PC-9 (cell line): ENCODE measurements at regions not wholly inside any gene's neighbourhood (a gene's known extent, or its start where the extent isn't known, plus 50 kb on each side); places are given as distances from the start of the nearest gene placed in this dataset.

Source experiments
- BruUV-seq: library from RNA; stranded (reverse); fragments of 400-500 nt; replicated peaks from 2 replicates; lab custom pipeline; 2021; lab: Mats Ljungman, UMichigan
- CTCF ChIA-PET: fragments of 300-600 bp; sonication (Branson Sonifier 250); formaldehyde crosslinking; loops from one replicate; lab custom pipeline; 2022; ENCODE audit warnings: antibody characterized with exemption; lab: Charles Lee
- POLR2A ChIA-PET: fragments of 300-600 bp; sonication (Branson Sonifier 250); formaldehyde crosslinking; loops from one replicate; lab custom pipeline; 2022; ENCODE audit warnings: antibody characterized with exemption; ENCODE audit not compliant: unreplicated experiment; lab: Charles Lee
- DNase-seq, 2 experiments: peaks; one replicate each; pipeline versions ENCODE4 v3.0.0 to v3.0.0-alpha.2; 2015 to 2022; ENCODE audit warnings: mixed read lengths in 1 of 2
- H2AFZ ChIP-seq: fragments of 200-600 bp; sonication (generic); 2 replicates; pipeline ENCODE4 v1.8.1; 2017; ENCODE audit warnings: antibody characterized with exemption
- H3F3A ChIP-seq: fragments of 200-600 bp; sonication (generic); 2 replicates; pipeline ENCODE4 v1.8.1; 2017; ENCODE audit warnings: antibody characterized with exemption, mild to moderate bottlenecking, low read depth; ENCODE audit not compliant: insufficient read depth
- H3K27ac ChIP-seq: fragments of 200-600 bp; sonication (generic); 2 replicates; pipeline ENCODE4 v1.6.1; 2016; ENCODE audit warnings: mixed run types
- H3K27me3 ChIP-seq: fragments of 200-600 bp; sonication (generic); 2 replicates; pipeline ENCODE4 v1.6.1; 2016; ENCODE audit warnings: low read depth, mixed run types; ENCODE audit not compliant: insufficient read depth
- H3K36me3 ChIP-seq: fragments of 200-600 bp; sonication (generic); 2 replicates; pipeline ENCODE4 v1.6.1; 2016; ENCODE audit warnings: low read depth, mixed run types
- H3K4me1 ChIP-seq: fragments of 200-600 bp; sonication (generic); replicated peaks from 2 replicates; pipeline ENCODE4 v1.6.1; 2016; ENCODE audit warnings: mixed run types; ENCODE audit not compliant: insufficient read depth
- H3K4me2 ChIP-seq: fragments of 200-600 bp; sonication (generic); 2 replicates; pipeline ENCODE4 v1.6.1; 2017; ENCODE audit warnings: mixed run types
- H3K4me3 ChIP-seq: fragments of 200-600 bp; sonication (generic); 2 replicates; pipeline ENCODE4 v1.6.1; 2016; ENCODE audit warnings: mixed run types
- H3K79me2 ChIP-seq: fragments of 200-600 bp; sonication (generic); 2 replicates; pipeline ENCODE4 v1.6.1; 2017; ENCODE audit warnings: low read depth, mixed run types
- H3K9me2 ChIP-seq: fragments of 200-600 bp; sonication (generic); 2 replicates; pipeline ENCODE4 v1.8.1; 2017; ENCODE audit warnings: mild to moderate bottlenecking; ENCODE audit not compliant: insufficient read depth
- H3K9me3 ChIP-seq: fragments of 200-600 bp; sonication (generic); 2 replicates; pipeline ENCODE4 v1.8.1; 2016; ENCODE audit warnings: low read depth; ENCODE audit not compliant: insufficient read depth
- H4K20me1 ChIP-seq: fragments of 200-600 bp; sonication (generic); 2 replicates; pipeline ENCODE4 v1.8.1; 2017; ENCODE audit not compliant: insufficient read depth
- CTCF ChIP-seq: fragments of 200-600 bp; sonication (generic); conservative IDR thresholded peaks from 2 replicates; pipeline ENCODE4 v1.6.1; 2017; ENCODE audit warnings: mixed run types, antibody characterized with exemption, mild to moderate bottlenecking, moderate library complexity
- EZH2 ChIP-seq: fragments of 200-600 bp; sonication (generic); IDR thresholded peaks from 2 replicates; pipeline ENCODE4 v1.8.0; 2017; ENCODE audit warnings: antibody characterized with exemption, low read depth
- intact Hi-C: fragments of 100-400 bp; cut with micrococcal nuclease; formaldehyde crosslinking; loops from one replicate; pipeline ENCODE4 v1.10.0; 2022; ENCODE audit not compliant: unreplicated experiment

GRCh38 chr6:14061643-14062042, 55.9 kb upstream of the CD83 start:
- ChIA-PET POLR2A (no interaction called here), CTCF (no interaction called here)
- TF ChIP-seq CTCF: no peak
- DNase-seq: no peak
- no peak overlapping the region for H3K27ac ChIP-seq
- no peak overlapping the region for H3K4me3 ChIP-seq
- BruUV-seq: no TSS peak
- no peaks in the 10 kb centered on the region for H4K20me1 ChIP-seq
- H3K27me3 ChIP-seq: no peaks in the 10 kb centered on the region
- no peaks in the 10 kb centered on the region for H3K9me2 ChIP-seq
- no peaks in the 10 kb centered on the region for H3K36me3 ChIP-seq
- intact Hi-C loops: loop anchor here (10.0 kb wide), 1 partner anchor 437 kb away; no protein-coding TSS in a partner anchor
- no peak overlapping the region for H2AFZ ChIP-seq
- H3K79me2 ChIP-seq: no peaks in the 10 kb centered on the region
- H3K9me3 ChIP-seq: no peaks in the 10 kb centered on the region; the same call in 1 of the 2 replicates
- H3K4me2 ChIP-seq: no peak overlapping the region
- H3K4me1 ChIP-seq: peaks cover 14% of the 10 kb centered on the region
- no peaks in the 10 kb centered on the region for H3F3A ChIP-seq

- H3K27me3 ChIP-seq: no peaks in the 10 kb centered on the region
- peaks cover 19% of the 10 kb centered on the region for H3K4me1 ChIP-seq
- no peaks in the 10 kb centered on the region for H3K9me2 ChIP-seq
- H3K36me3 ChIP-seq: no peaks in the 10 kb centered on the region
- DNase-seq: no peak
- ChIA-PET CTCF (interaction anchor here (0.6 kb wide), 1 partner anchor 192 kb away, joined by 3 read pairs; no protein-coding TSS in a partner anchor), POLR2A (no interaction called here)
- no peak overlapping the region for H2AFZ ChIP-seq
- no peaks in the 10 kb centered on the region for H3K79me2 ChIP-seq
- 0 out of 2 replicates have a peak, but pooled peaks cover under 1% of the 10 kb centered on the region for H3F3A ChIP-seq
- BruUV-seq: no TSS peak
- intact Hi-C loops: loop anchor here (10.0 kb wide), 1 partner anchor 438 kb away; no protein-coding TSS in a partner anchor
- H3K4me2 ChIP-seq: no peak overlapping the region
- H3K4me3 ChIP-seq: no peak overlapping the region
- H3K9me3 ChIP-seq: no peaks in the 10 kb centered on the region; the same call in 1 of the 2 replicates
- TF ChIP-seq CTCF (no peak), EZH2 (no peak)
- no peaks in the 10 kb centered on the region for H4K20me1 ChIP-seq
- H3K27ac ChIP-seq: no peak overlapping the region
Measured at GRCh38 chr6:14062345-14063029, 55.1 kb upstream of the CD83 start.

- no peak for TF ChIP-seq EZH2
- no peak for TF ChIP-seq CTCF
- ChIA-PET POLR2A (no interaction called here), CTCF (no interaction called here)
- no peaks in the 10 kb centered on the region; the same call in 1 of the 2 replicates for H3K9me3 ChIP-seq
- no peaks in the 10 kb centered on the region for H3K36me3 ChIP-seq
- BruUV-seq: no TSS peak
- no peaks in the 10 kb centered on the region for H3K79me2 ChIP-seq
- no peaks in the 10 kb centered on the region for H3K27me3 ChIP-seq
- DNase-seq: no peak
- H3K27ac ChIP-seq: no peak overlapping the region
- H3K4me1 ChIP-seq: peaks cover 31% of the 10 kb centered on the region
- H3F3A ChIP-seq: peaks cover 13% of the 10 kb centered on the region; the same call in 1 of the 2 replicates
- H3K4me2 ChIP-seq: no peak overlapping the region
- H3K4me3 ChIP-seq: no peak overlapping the region
- H3K9me2 ChIP-seq: no peaks in the 10 kb centered on the region
- intact Hi-C loops: loop anchor here (10.0 kb wide), 1 partner anchor 439 kb away; no protein-coding TSS in a partner anchor
- H2AFZ ChIP-seq: no peak overlapping the region
- no peaks in the 10 kb centered on the region for H4K20me1 ChIP-seq
Measured at GRCh38 chr6:14063756-14064155, 53.8 kb upstream of the CD83 start.
